Heart left ventricle (tissue), 13 donors: ENCODE measurements at regions not wholly inside any gene's neighbourhood (a gene's known extent, or its start where the extent isn't known, plus 50 kb on each side); places are given as distances from the start of the nearest gene placed in this dataset.

Source experiments
- CTCF ChIP-seq, 12 donors: fragments of 200-600 bp; sonication (generic) in 4 of 12; IDR thresholded peaks; one replicate each; pipeline versions ENCODE4 v1.5.0 to v1.8.0; 2018 to 2022; ENCODE audit warnings: antibody characterized with exemption in 12 of 12, mild to moderate bottlenecking in 5 of 12
- POLR2A ChIP-seq, 2 donors: fragments of 450-650 bp; IDR thresholded peaks; one replicate each; pipeline ENCODE4 v1.6.1; 2017; ENCODE audit warnings: antibody characterized with exemption in 2 of 2, mild to moderate bottlenecking in 2 of 2, moderate library complexity in 2 of 2
- donor health status: ischemic (EF 13 %, LVEDD 7.1; RV severe dilation, severe dysfunction).
- donor health status: DM: no; HTN: yes; CAD: no.
- donor health status: DM: no; HTN: no; CAD: no.
- donor health status: ischemic (EF 25% LVEDD 6.9; RV normal size, moderate dysfunction).
- donor health status: ischemic (EF 25% LVEDD 5.7; RV mildly dilated, moderate dysfunction).
- donor health status: ischemic (EF 35%, LVEDD 5.7; RV mildly dilated, moderate dysfunction).
- donor health status: nonischemic (EF 11% LVEDD 7.7; RV severe dilation, severe dysfunction).
- donor health status: DM: yes; HTN: yes; CAD: no.
- donor health status: PGD.
- donor health status: ischemic (EF 29% LVEDD 5.4; RV normal size, mild dysfunction).
- donor health status: nonischemic (EF 23%, LVEDD 6.1; RV moderate dilation, normal function).

GRCh38 chr13:104196611-104197010 is 1130.4 kb upstream of the SLC10A2 start:
- TF ChIP-seq CTCF (IDR thresholded peaks at IDR 0.05): no peak
- TF ChIP-seq POLR2A (IDR thresholded peaks at IDR 0.05): no peak
